Nephron (organoid): ENCODE measurements at regions not wholly inside any gene's neighbourhood (a gene's known extent, or its start where the extent isn't known, plus 50 kb on each side); places are given as distances from the start of the nearest gene placed in this dataset.
"Not testable (repeated sequence)": the region's sequence is repeated elsewhere in the genome, so short reads cannot be mapped to it uniquely, and the experiment has no call there.

ENCODE experiments used
- H3K27ac Mint-ChIP-seq, 3 experiments: 2 replicates each; pipeline ENCODE4 v1.8.0; 2020; ENCODE audit warnings: mixed read lengths in 3 of 3, mild to moderate bottlenecking in 2 of 3, moderate library complexity in 1 of 3
- H3K27me3 Mint-ChIP-seq: 2 replicates; pipeline ENCODE4 v1.8.0; 2021; ENCODE audit warnings: low read depth, mild to moderate bottlenecking, moderate library complexity, mixed read lengths
- H3K36me3 Mint-ChIP-seq: 2 replicates; pipeline ENCODE4 v1.8.0; 2020; ENCODE audit warnings: low read depth, mixed read lengths
- H3K4me1 Mint-ChIP-seq: 2 replicates; pipeline ENCODE4 v1.8.0; 2020; ENCODE audit warnings: mixed read lengths
- H3K4me3 Mint-ChIP-seq, 3 experiments: 2 replicates each; pipeline ENCODE4 v1.8.0; 2020; ENCODE audit warnings: mild to moderate bottlenecking in 3 of 3, mixed read lengths in 3 of 3, moderate library complexity in 2 of 3
- H3K9me3 Mint-ChIP-seq: 2 replicates; pipeline ENCODE4 v1.8.0; 2020; ENCODE audit warnings: mixed read lengths
- CTCF ChIP-seq, 3 experiments: fragments of 200-600 bp; sonication (generic); IDR thresholded peaks; one replicate each; pipeline ENCODE4 v1.5.0; 2021; ENCODE audit warnings: antibody characterized with exemption in 3 of 3; ENCODE audit not compliant: unreplicated experiment in 3 of 3

GRCh38 chr20:53822534-53822933 is 228.9 kb upstream of the ZNF217 start:
- Mint-ChIP-seq H3K9me3 (peaks cover 9% of the 10 kb centered on the region), H3K4me1 (peaks cover 13% of the 10 kb centered on the region), H3K4me3 (no peak overlapping the region), H3K36me3 (no peaks in the 10 kb centered on the region), H3K27ac (no peak overlapping the region), H3K27me3 (no peaks in the 10 kb centered on the region)
- no peak for TF ChIP-seq CTCF (IDR thresholded peaks at IDR 0.05; ENCODE audit: unreplicated experiment in 3 of 3)

- H3K27me3 Mint-ChIP-seq: no peaks in the 10 kb centered on the region
- no peaks in the 10 kb centered on the region for H3K36me3 Mint-ChIP-seq
- no peaks in the 10 kb centered on the region for H3K4me1 Mint-ChIP-seq
- H3K4me3 Mint-ChIP-seq: no peak overlapping the region
- no peak for TF ChIP-seq CTCF (IDR thresholded peaks at IDR 0.05; ENCODE audit: unreplicated experiment in 3 of 3)
- no peak overlapping the region for H3K27ac Mint-ChIP-seq
- peaks cover 9% of the 10 kb centered on the region for H3K9me3 Mint-ChIP-seq
These were observed 226.4 kb upstream of the ZNF217 start for GRCh38 chr20:53819973-53820451.

GRCh38 chr20:53818457-53819177 is 225.0 kb upstream of the ZNF217 start:
- no peaks in the 10 kb centered on the region for H3K27me3 Mint-ChIP-seq
- H3K9me3 Mint-ChIP-seq: peaks cover 9% of the 10 kb centered on the region
- TF ChIP-seq CTCF (IDR thresholded peaks at IDR 0.05; ENCODE audit: unreplicated experiment in 3 of 3): no peak
- no peaks in the 10 kb centered on the region for H3K36me3 Mint-ChIP-seq
- no peak overlapping the region for H3K27ac Mint-ChIP-seq
- no peak overlapping the region for H3K4me3 Mint-ChIP-seq
- H3K4me1 Mint-ChIP-seq: peaks cover 3% of the 10 kb centered on the region

- H3K9me3 Mint-ChIP-seq, H3K36me3 Mint-ChIP-seq, H3K4me3 Mint-ChIP-seq, H3K27me3 Mint-ChIP-seq, H3K27ac Mint-ChIP-seq, H3K4me1 Mint-ChIP-seq: not testable (repeated sequence)
These were observed 223.9 kb upstream of the ZNF217 start for GRCh38 chr20:53817513-53817912.

GRCh38 chr20:53816872-53817398 is 223.3 kb upstream of the ZNF217 start:
- no peak overlapping the region for H3K27ac Mint-ChIP-seq
- no peak overlapping the region for H3K4me3 Mint-ChIP-seq

GRCh38 chr20:53815509-53815908 is 221.9 kb upstream of the ZNF217 start:
- Mint-ChIP-seq H3K27ac (no peak overlapping the region), H3K27me3 (no peaks in the 10 kb centered on the region), H3K36me3 (no peaks in the 10 kb centered on the region), H3K9me3 (peaks cover 9% of the 10 kb centered on the region), H3K4me1 (peaks cover 4% of the 10 kb centered on the region), H3K4me3 (no peak overlapping the region)
- TF ChIP-seq CTCF (IDR thresholded peaks at IDR 0.05; ENCODE audit: unreplicated experiment in 3 of 3): no peak

More at GRCh38 chr20:53816872-53817398, 223.3 kb upstream of the ZNF217 start:
- Mint-ChIP-seq H3K36me3 (no peaks in the 10 kb centered on the region), H3K4me1 (peaks cover 4% of the 10 kb centered on the region), H3K9me3 (peaks cover 9% of the 10 kb centered on the region), H3K27me3 (no peaks in the 10 kb centered on the region)
- no peak for TF ChIP-seq CTCF (IDR thresholded peaks at IDR 0.05; ENCODE audit: unreplicated experiment in 3 of 3)
